ENCODE measurements at regions not wholly inside any gene's neighbourhood (a gene's known extent, or its start where the extent isn't known, plus 50 kb on each side); places are given as distances from the start of the nearest gene placed in this dataset.

GRCh38 chr13:64272681-64273080 lies 2857.0 kb upstream of the PCDH20 start:
- no peaks in the 10 kb centered on the region for H3K4me1 Mint-ChIP-seq
- ATAC-seq (ENCODE audit: low read depth) = no peak

GRCh38 chr13:64266024-64266423 lies 2850.4 kb upstream of the PCDH20 start:
- no peaks in the 10 kb centered on the region for H3K36me3 Mint-ChIP-seq
- peaks cover 11% of the 10 kb centered on the region for H3K9me3 Mint-ChIP-seq
- no peaks in the 10 kb centered on the region for H3K27me3 Mint-ChIP-seq
- ATAC-seq (ENCODE audit: low read depth) (no peak), DNase-seq (ENCODE audit: low spot score in 2 of 2) (no peak)
- no peak overlapping the region for H3K27ac Mint-ChIP-seq
- no peak overlapping the region for H3K4me3 Mint-ChIP-seq
- H3K4me1 Mint-ChIP-seq = no peaks in the 10 kb centered on the region

More at GRCh38 chr13:64272681-64273080, 2857.0 kb upstream of the PCDH20 start:
- Mint-ChIP-seq H3K4me3 (no peak overlapping the region), H3K27me3 (no peaks in the 10 kb centered on the region), H3K9me3 (peaks cover 4% of the 10 kb centered on the region), H3K36me3 (no peaks in the 10 kb centered on the region), H3K27ac (no peak overlapping the region)
- no peak for DNase-seq (ENCODE audit: low spot score in 2 of 2)

GRCh38 chr13:64263285-64263684 lies 2847.6 kb upstream of the PCDH20 start:
- DNase-seq (ENCODE audit: low spot score in 2 of 2) (no peak), ATAC-seq (ENCODE audit: low read depth) (no peak)
- peaks cover 12% of the 10 kb centered on the region for H3K9me3 Mint-ChIP-seq
- H3K4me3 Mint-ChIP-seq = no peak overlapping the region
- no peaks in the 10 kb centered on the region for H3K27me3 Mint-ChIP-seq
- no peaks in the 10 kb centered on the region for H3K36me3 Mint-ChIP-seq
- H3K27ac Mint-ChIP-seq = no peak overlapping the region
- no peaks in the 10 kb centered on the region for H3K4me1 Mint-ChIP-seq

GRCh38 chr13:64256751-64257150 lies 2841.1 kb upstream of the PCDH20 start:
- ATAC-seq (ENCODE audit: low read depth) (no peak), DNase-seq (ENCODE audit: low spot score in 2 of 2) (no peak)
- H3K27ac Mint-ChIP-seq = no peak overlapping the region
- no peaks in the 10 kb centered on the region for H3K36me3 Mint-ChIP-seq
- H3K4me1 Mint-ChIP-seq = no peaks in the 10 kb centered on the region
- no peak overlapping the region for H3K4me3 Mint-ChIP-seq
- peaks cover 16% of the 10 kb centered on the region for H3K9me3 Mint-ChIP-seq
- H3K27me3 Mint-ChIP-seq = no peaks in the 10 kb centered on the region

- Mint-ChIP-seq H3K36me3 (no peaks in the 10 kb centered on the region), H3K9me3 (peaks cover 14% of the 10 kb centered on the region), H3K4me3 (no peak overlapping the region), H3K27ac (no peak overlapping the region), H3K27me3 (no peaks in the 10 kb centered on the region), H3K4me1 (no peaks in the 10 kb centered on the region)
- ATAC-seq (ENCODE audit: low read depth) (no peak), DNase-seq (ENCODE audit: low spot score in 2 of 2) (no peak)
Measured at GRCh38 chr13:64255988-64256387, 2840.3 kb upstream of the PCDH20 start.

- H3K9me3 Mint-ChIP-seq = peaks cover 13% of the 10 kb centered on the region
- H3K27ac Mint-ChIP-seq = no peak overlapping the region
- DNase-seq (ENCODE audit: low spot score in 2 of 2) (no peak), ATAC-seq (ENCODE audit: low read depth) (no peak)
- H3K36me3 Mint-ChIP-seq = no peaks in the 10 kb centered on the region
- H3K27me3 Mint-ChIP-seq = no peaks in the 10 kb centered on the region
- H3K4me1 Mint-ChIP-seq = no peaks in the 10 kb centered on the region
- H3K4me3 Mint-ChIP-seq = no peak overlapping the region
Measured at GRCh38 chr13:64248371-64249065, 2832.9 kb upstream of the PCDH20 start.

- no peak for DNase-seq (ENCODE audit: low spot score in 2 of 2)
- Mint-ChIP-seq H3K4me1 (no peaks in the 10 kb centered on the region), H3K4me3 (no peak overlapping the region)
Measured at GRCh38 chr13:64239372-64239771, 2823.7 kb upstream of the PCDH20 start.

GRCh38 chr13:64234255-64234654 lies 2818.6 kb upstream of the PCDH20 start:
- no peak overlapping the region for H3K27ac Mint-ChIP-seq
- ATAC-seq (ENCODE audit: low read depth) (no peak), DNase-seq (ENCODE audit: low spot score in 2 of 2) (no peak)
- H3K27me3 Mint-ChIP-seq = no peaks in the 10 kb centered on the region
- H3K4me1 Mint-ChIP-seq = no peaks in the 10 kb centered on the region
- H3K36me3 Mint-ChIP-seq = no peaks in the 10 kb centered on the region
- no peaks in the 10 kb centered on the region for H3K9me3 Mint-ChIP-seq
- H3K4me3 Mint-ChIP-seq = no peak overlapping the region

More at GRCh38 chr13:64239372-64239771, 2823.7 kb upstream of the PCDH20 start:
- H3K36me3 Mint-ChIP-seq = no peaks in the 10 kb centered on the region
- H3K27me3 Mint-ChIP-seq = no peaks in the 10 kb centered on the region
- H3K27ac Mint-ChIP-seq = no peak overlapping the region
- H3K9me3 Mint-ChIP-seq = peaks cover 6% of the 10 kb centered on the region
- no peak for ATAC-seq (ENCODE audit: low read depth)

GRCh38 chr13:64223016-64223415 lies 2807.4 kb upstream of the PCDH20 start:
- DNase-seq (ENCODE audit: low spot score in 2 of 2) = no peak
- H3K27ac Mint-ChIP-seq = no peak overlapping the region
- H3K9me3 Mint-ChIP-seq = peaks cover 5% of the 10 kb centered on the region
- H3K36me3 Mint-ChIP-seq = no peaks in the 10 kb centered on the region
- ATAC-seq (ENCODE audit: low read depth) = no peak
- no peak overlapping the region for H3K4me3 Mint-ChIP-seq
- H3K27me3 Mint-ChIP-seq = no peaks in the 10 kb centered on the region
- H3K4me1 Mint-ChIP-seq = no peaks in the 10 kb centered on the region

GRCh38 chr13:64206430-64207225 lies 2791.0 kb upstream of the PCDH20 start:
- no peaks in the 10 kb centered on the region for H3K36me3 Mint-ChIP-seq
- ATAC-seq (ENCODE audit: low read depth) (no peak), DNase-seq (ENCODE audit: low spot score in 2 of 2) (no peak)
- no peak overlapping the region for H3K4me3 Mint-ChIP-seq
- H3K4me1 Mint-ChIP-seq = no peaks in the 10 kb centered on the region
- no peaks in the 10 kb centered on the region for H3K27me3 Mint-ChIP-seq
- H3K9me3 Mint-ChIP-seq = peaks cover 5% of the 10 kb centered on the region
- no peak overlapping the region for H3K27ac Mint-ChIP-seq

- Mint-ChIP-seq H3K4me3 (no peak overlapping the region), H3K36me3 (no peaks in the 10 kb centered on the region), H3K4me1 (no peaks in the 10 kb centered on the region), H3K27me3 (no peaks in the 10 kb centered on the region), H3K9me3 (peaks cover 5% of the 10 kb centered on the region), H3K27ac (no peak overlapping the region)
- no peak for ATAC-seq (ENCODE audit: low read depth)
- no peak for DNase-seq (ENCODE audit: low spot score in 2 of 2)
Measured at GRCh38 chr13:64202517-64202916, 2786.9 kb upstream of the PCDH20 start.

GRCh38 chr13:64197232-64197631 lies 2781.6 kb upstream of the PCDH20 start:
- Mint-ChIP-seq H3K9me3 (peaks cover 3% of the 10 kb centered on the region), H3K4me3 (no peak overlapping the region), H3K36me3 (no peaks in the 10 kb centered on the region), H3K27me3 (no peaks in the 10 kb centered on the region), H3K27ac (no peak overlapping the region), H3K4me1 (no peaks in the 10 kb centered on the region)
- no peak for ATAC-seq (ENCODE audit: low read depth)
- no peak for DNase-seq (ENCODE audit: low spot score in 2 of 2)

GRCh38 chr13:64186503-64187250 lies 2771.0 kb upstream of the PCDH20 start:
- ATAC-seq (ENCODE audit: low read depth) (no peak), DNase-seq (ENCODE audit: low spot score in 2 of 2) (no peak)
- Mint-ChIP-seq H3K4me1 (no peaks in the 10 kb centered on the region), H3K27ac (no peak overlapping the region), H3K9me3 (peaks cover 5% of the 10 kb centered on the region), H3K4me3 (no peak overlapping the region), H3K27me3 (no peaks in the 10 kb centered on the region), H3K36me3 (no peaks in the 10 kb centered on the region)

GRCh38 chr13:64186071-64186470 lies 2770.4 kb upstream of the PCDH20 start:
- H3K9me3 Mint-ChIP-seq = peaks cover 5% of the 10 kb centered on the region
- DNase-seq (ENCODE audit: low spot score in 2 of 2) (no peak), ATAC-seq (ENCODE audit: low read depth) (no peak)
- H3K27ac Mint-ChIP-seq = no peak overlapping the region
- H3K36me3 Mint-ChIP-seq = no peaks in the 10 kb centered on the region
- no peaks in the 10 kb centered on the region for H3K27me3 Mint-ChIP-seq
- no peaks in the 10 kb centered on the region for H3K4me1 Mint-ChIP-seq
- H3K4me3 Mint-ChIP-seq = no peak overlapping the region

Data from memory B cell (primary cell).